Trophoblast cell (in vitro differentiated cells and primary cell): ENCODE measurements at regions not wholly inside any gene's neighbourhood (a gene's known extent, or its start where the extent isn't known, plus 50 kb on each side); places are given as distances from the start of the nearest gene placed in this dataset.

Experiments used
- DNase-seq, 2 donors: peaks; one replicate each; pipeline ENCODE4 v3.0.0-alpha.2; 2016
- H2AFZ ChIP-seq: 2 replicates; pipeline ENCODE4 v1.6.1; 2013; ENCODE audit warnings: low read length, moderate library complexity, mild to moderate bottlenecking; ENCODE audit not compliant: insufficient read depth, poor library complexity
- H2AK5ac ChIP-seq: 2 replicates; pipeline ENCODE4 v1.6.1; 2013; ENCODE audit warnings: mild to moderate bottlenecking, low read length
- H2BK120ac ChIP-seq: 2 replicates; pipeline ENCODE4 v1.6.1; 2013; ENCODE audit warnings: low read length, mild to moderate bottlenecking, moderate library complexity; ENCODE audit not compliant: insufficient read depth, poor library complexity
- H2BK12ac ChIP-seq: 2 replicates; pipeline ENCODE4 v1.6.1; 2013; ENCODE audit warnings: mild to moderate bottlenecking, low read length, moderate library complexity
- H2BK5ac ChIP-seq: 2 replicates; pipeline ENCODE4 v1.6.1; 2013; ENCODE audit warnings: low read length, low read depth, moderate library complexity, mild to moderate bottlenecking; ENCODE audit not compliant: poor library complexity
- H3K14ac ChIP-seq: 2 replicates; pipeline ENCODE4 v1.6.1; 2013; ENCODE audit warnings: mild to moderate bottlenecking, low read length
- H3K18ac ChIP-seq: 2 replicates; pipeline ENCODE4 v1.6.1; 2013; ENCODE audit warnings: mild to moderate bottlenecking, low read length
- H3K23ac ChIP-seq: 2 replicates; pipeline ENCODE4 v1.6.1; 2013; ENCODE audit warnings: low read length
- H3K27ac ChIP-seq: 2 replicates; pipeline ENCODE4 v1.5.1; 2013; ENCODE audit warnings: low read depth, mild to moderate bottlenecking, inconsistent platforms, low read length, moderate library complexity
- H3K27me3 ChIP-seq: 2 replicates; pipeline ENCODE4 v1.6.1; 2013; ENCODE audit warnings: inconsistent platforms, mild to moderate bottlenecking, low read length, moderate library complexity; ENCODE audit not compliant: insufficient read depth
- H3K36me3 ChIP-seq, 2 experiments: 1 replicate in 1 of 2; 2 replicates in 1 of 2; pipeline ENCODE4 v1.6.1; 2013; ENCODE audit warnings: low read length in 2 of 2, mild to moderate bottlenecking in 2 of 2, moderate library complexity in 1 of 2; ENCODE audit not compliant: insufficient read depth in 2 of 2, control insufficient read depth in 1 of 2
- H3K4ac ChIP-seq: 2 replicates; pipeline ENCODE4 v1.6.1; 2013; ENCODE audit warnings: low read depth, mild to moderate bottlenecking, low read length, moderate library complexity
- H3K4me1 ChIP-seq, 2 experiments: 1 replicate in 1 of 2; 2 replicates in 1 of 2; pipeline ENCODE4 v1.6.1; 2013; ENCODE audit warnings: low read length in 2 of 2, mild to moderate bottlenecking in 2 of 2, moderate library complexity in 1 of 2; ENCODE audit not compliant: insufficient read depth in 2 of 2, control insufficient read depth in 1 of 2
- H3K4me2 ChIP-seq: 2 replicates; pipeline ENCODE4 v1.6.1; 2013; ENCODE audit warnings: inconsistent platforms, mild to moderate bottlenecking, low read length, moderate library complexity
- H3K4me3 ChIP-seq: 2 replicates; pipeline ENCODE4 v1.5.1; 2013; ENCODE audit warnings: mild to moderate bottlenecking, low read depth, low read length, inconsistent platforms
- H3K79me1 ChIP-seq: one replicate; pipeline ENCODE4 v1.6.1; 2013; ENCODE audit warnings: low read length
- H3K79me2 ChIP-seq: 2 replicates; pipeline ENCODE4 v1.6.1; 2013; ENCODE audit warnings: low read length, mild to moderate bottlenecking; ENCODE audit not compliant: control insufficient read depth, insufficient read depth, poor library complexity
- H3K9ac ChIP-seq: 2 replicates; pipeline ENCODE4 v1.6.1; 2013; ENCODE audit warnings: mild to moderate bottlenecking, low read length
- H3K9me3 ChIP-seq: 2 replicates; pipeline ENCODE4 v1.6.1; 2013; ENCODE audit warnings: low read depth, mild to moderate bottlenecking, control low read depth, inconsistent platforms, low read length; ENCODE audit not compliant: insufficient read depth
- H4K12ac ChIP-seq: 2 replicates; pipeline ENCODE4 v1.6.1; 2013; ENCODE audit warnings: low read depth, mild to moderate bottlenecking, low read length, moderate library complexity
- H4K8ac ChIP-seq: 2 replicates; pipeline ENCODE4 v1.6.1; 2013; ENCODE audit warnings: low read depth, mild to moderate bottlenecking, low read length, moderate library complexity
- H4K91ac ChIP-seq: one replicate; pipeline ENCODE4 v1.6.1; 2013; ENCODE audit warnings: low read depth, mild to moderate bottlenecking, low read length, moderate library complexity
- WGBS: extraction: QIAGEN DNeasy Blood & Tissue Kit; methylation state at CpG from one replicate; pipeline ENCODE4 v1.1.7; 2013; ENCODE audit warnings: missing lambda C conversion rate; ENCODE audit not compliant: insufficient read length, insufficient coverage; ENCODE audit errors: extremely low coverage; 5-methylcytosine and 5-hydroxymethylcytosine counted together

DNA sequence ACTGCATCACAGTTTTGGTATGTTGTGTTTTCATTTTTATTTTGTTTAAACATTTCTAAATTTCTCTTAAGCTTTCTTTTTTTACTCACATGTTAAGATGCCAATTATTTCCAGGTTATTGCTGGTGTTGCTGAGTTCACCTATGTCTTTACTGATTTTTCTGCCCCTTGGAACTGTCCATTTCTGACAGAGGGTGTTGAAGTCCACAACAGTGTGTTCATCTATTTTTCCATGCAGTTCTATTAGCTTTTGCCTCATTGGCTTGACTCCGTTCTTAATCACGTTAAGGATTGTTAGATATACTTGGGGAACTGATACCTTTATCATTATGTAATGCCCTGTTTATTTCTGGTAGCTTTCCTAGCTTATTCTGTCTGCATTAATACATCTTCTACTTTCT is 158.0 kb upstream of the TCERG1L start:
- Histone ChIP-seq H3K4me1 (no peaks in the 10 kb centered on the region), H3K79me2 (no peaks in the 10 kb centered on the region), H2BK120ac (no peak overlapping the region), H3K4ac (no peak overlapping the region), H4K8ac (no peak overlapping the region), H3K14ac (no peak overlapping the region), H4K91ac (no peak overlapping the region), H3K4me2 (no peak overlapping the region), H3K36me3 (no peaks in the 10 kb centered on the region), H4K12ac (no peak overlapping the region), H2AK5ac (no peak overlapping the region), H3K4me3 (no peak overlapping the region), H3K9ac (no peak overlapping the region), H3K27ac (no peak overlapping the region), H3K27me3 (no peaks in the 10 kb centered on the region), H3K23ac (no peak overlapping the region), H3K18ac (no peak overlapping the region), H3K79me1 (no peaks in the 10 kb centered on the region), H3K9me3 (no peaks in the 10 kb centered on the region), H2BK12ac (no peak overlapping the region), H2BK5ac (no peak overlapping the region), H2AFZ (no peak overlapping the region)
- no CpG with 5 or more reads among the region's 2 CpGs for WGBS
- no peak for DNase-seq

- Histone ChIP-seq H2BK120ac (no peak overlapping the region), H3K27me3 (no peaks in the 10 kb centered on the region), H4K8ac (no peak overlapping the region), H3K79me1 (no peaks in the 10 kb centered on the region), H3K14ac (no peak overlapping the region), H4K12ac (no peak overlapping the region), H2BK5ac (no peak overlapping the region), H3K23ac (no peak overlapping the region), H3K9ac (no peak overlapping the region), H3K9me3 (no peaks in the 10 kb centered on the region), H2AFZ (no peak overlapping the region), H3K18ac (no peak overlapping the region), H3K4me1 (no peaks in the 10 kb centered on the region), H3K27ac (no peak overlapping the region), H3K4me3 (no peak overlapping the region), H4K91ac (no peak overlapping the region), H2BK12ac (no peak overlapping the region), H3K4me2 (no peak overlapping the region), H2AK5ac (no peak overlapping the region), H3K36me3 (no peaks in the 10 kb centered on the region), H3K79me2 (no peaks in the 10 kb centered on the region), H3K4ac (no peak overlapping the region)
- no CpG with 5 or more reads among the region's 10 CpGs for WGBS
- DNase-seq = no peak
Measured at GRCh38 chr10:131473645-131474044, 162.1 kb upstream of the TCERG1L start.

DNA sequence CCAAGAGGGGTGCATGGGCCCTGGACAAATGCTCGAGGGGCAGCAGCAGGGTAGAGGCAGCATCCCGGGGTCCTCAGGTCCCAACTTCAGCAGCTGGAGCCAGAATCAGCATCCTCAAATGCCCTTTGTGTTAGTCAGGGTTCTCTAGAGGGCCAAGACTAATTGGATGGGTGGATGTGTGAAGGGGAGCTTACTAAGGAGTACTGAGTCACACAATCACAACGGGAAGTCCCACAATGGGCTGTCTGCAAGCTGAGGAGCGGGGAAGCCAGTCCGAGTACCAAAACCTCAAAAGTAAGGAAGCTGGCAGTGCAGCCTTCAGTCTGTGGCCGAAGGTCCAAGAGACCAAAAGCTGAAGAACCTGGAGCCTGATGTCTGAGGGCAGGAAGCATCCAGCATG is 162.9 kb upstream of the TCERG1L start:
- no peak for DNase-seq
- H3K36me3 ChIP-seq = no peaks in the 10 kb centered on the region
- no peak overlapping the region for H3K4ac ChIP-seq
- H3K4me1 ChIP-seq = no peaks in the 10 kb centered on the region
- H4K91ac ChIP-seq = no peak overlapping the region
- WGBS = no CpG with 5 or more reads among the region's 6 CpGs
- H3K79me1 ChIP-seq = no peaks in the 10 kb centered on the region
- H3K4me2 ChIP-seq = no peak overlapping the region
- no peak overlapping the region for H4K12ac ChIP-seq
- no peak overlapping the region for H2BK12ac ChIP-seq
- H3K14ac ChIP-seq = no peak overlapping the region
- H3K9ac ChIP-seq = no peak overlapping the region
- no peak overlapping the region for H2BK120ac ChIP-seq
- H3K79me2 ChIP-seq = no peaks in the 10 kb centered on the region
- no peaks in the 10 kb centered on the region for H3K27me3 ChIP-seq
- no peak overlapping the region for H3K4me3 ChIP-seq
- no peak overlapping the region for H4K8ac ChIP-seq
- H3K27ac ChIP-seq = no peak overlapping the region
- H2AK5ac ChIP-seq = no peak overlapping the region
- H2BK5ac ChIP-seq = no peak overlapping the region
- H3K23ac ChIP-seq = no peak overlapping the region
- H2AFZ ChIP-seq = no peak overlapping the region
- H3K9me3 ChIP-seq = no peaks in the 10 kb centered on the region
- no peak overlapping the region for H3K18ac ChIP-seq

GRCh38 chr10:131475043-131475442 is 163.5 kb upstream of the TCERG1L start:
- Histone ChIP-seq H3K4me2 (no peak overlapping the region), H2AFZ (no peak overlapping the region), H4K91ac (no peak overlapping the region), H2AK5ac (no peak overlapping the region), H3K27ac (no peak overlapping the region), H3K27me3 (no peaks in the 10 kb centered on the region), H3K9ac (no peak overlapping the region), H3K79me2 (no peaks in the 10 kb centered on the region), H3K36me3 (no peaks in the 10 kb centered on the region), H3K4ac (no peak overlapping the region), H2BK12ac (no peak overlapping the region), H3K9me3 (no peaks in the 10 kb centered on the region), H3K79me1 (no peaks in the 10 kb centered on the region), H3K4me1 (no peaks in the 10 kb centered on the region), H4K12ac (no peak overlapping the region), H3K23ac (no peak overlapping the region), H4K8ac (no peak overlapping the region), H3K4me3 (no peak overlapping the region), H2BK5ac (no peak overlapping the region), H2BK120ac (no peak overlapping the region), H3K18ac (no peak overlapping the region), H3K14ac (no peak overlapping the region)
- DNase-seq = no peak
- no CpG with 5 or more reads among the region's 11 CpGs for WGBS
